Trophoblast cell (in vitro differentiated cells and primary cell): ENCODE measurements at regions not wholly inside any gene's neighbourhood (a gene's known extent, or its start where the extent isn't known, plus 50 kb on each side); places are given as distances from the start of the nearest gene placed in this dataset.

Experiments used
- DNase-seq, 2 donors: peaks; one replicate each; pipeline ENCODE4 v3.0.0-alpha.2; 2016
- H2AFZ ChIP-seq: 2 replicates; pipeline ENCODE4 v1.6.1; 2013; ENCODE audit warnings: low read length, moderate library complexity, mild to moderate bottlenecking; ENCODE audit not compliant: insufficient read depth, poor library complexity
- H2AK5ac ChIP-seq: 2 replicates; pipeline ENCODE4 v1.6.1; 2013; ENCODE audit warnings: mild to moderate bottlenecking, low read length
- H2BK120ac ChIP-seq: 2 replicates; pipeline ENCODE4 v1.6.1; 2013; ENCODE audit warnings: low read length, mild to moderate bottlenecking, moderate library complexity; ENCODE audit not compliant: insufficient read depth, poor library complexity
- H2BK12ac ChIP-seq: 2 replicates; pipeline ENCODE4 v1.6.1; 2013; ENCODE audit warnings: mild to moderate bottlenecking, low read length, moderate library complexity
- H2BK5ac ChIP-seq: 2 replicates; pipeline ENCODE4 v1.6.1; 2013; ENCODE audit warnings: low read length, low read depth, moderate library complexity, mild to moderate bottlenecking; ENCODE audit not compliant: poor library complexity
- H3K14ac ChIP-seq: 2 replicates; pipeline ENCODE4 v1.6.1; 2013; ENCODE audit warnings: mild to moderate bottlenecking, low read length
- H3K18ac ChIP-seq: 2 replicates; pipeline ENCODE4 v1.6.1; 2013; ENCODE audit warnings: mild to moderate bottlenecking, low read length
- H3K23ac ChIP-seq: 2 replicates; pipeline ENCODE4 v1.6.1; 2013; ENCODE audit warnings: low read length
- H3K27ac ChIP-seq: 2 replicates; pipeline ENCODE4 v1.5.1; 2013; ENCODE audit warnings: low read depth, mild to moderate bottlenecking, inconsistent platforms, low read length, moderate library complexity
- H3K27me3 ChIP-seq: 2 replicates; pipeline ENCODE4 v1.6.1; 2013; ENCODE audit warnings: inconsistent platforms, mild to moderate bottlenecking, low read length, moderate library complexity; ENCODE audit not compliant: insufficient read depth
- H3K36me3 ChIP-seq, 2 experiments: 1 replicate in 1 of 2; 2 replicates in 1 of 2; pipeline ENCODE4 v1.6.1; 2013; ENCODE audit warnings: low read length in 2 of 2, mild to moderate bottlenecking in 2 of 2, moderate library complexity in 1 of 2; ENCODE audit not compliant: insufficient read depth in 2 of 2, control insufficient read depth in 1 of 2
- H3K4ac ChIP-seq: 2 replicates; pipeline ENCODE4 v1.6.1; 2013; ENCODE audit warnings: low read depth, mild to moderate bottlenecking, low read length, moderate library complexity
- H3K4me1 ChIP-seq, 2 experiments: 1 replicate in 1 of 2; 2 replicates in 1 of 2; pipeline ENCODE4 v1.6.1; 2013; ENCODE audit warnings: low read length in 2 of 2, mild to moderate bottlenecking in 2 of 2, moderate library complexity in 1 of 2; ENCODE audit not compliant: insufficient read depth in 2 of 2, control insufficient read depth in 1 of 2
- H3K4me2 ChIP-seq: 2 replicates; pipeline ENCODE4 v1.6.1; 2013; ENCODE audit warnings: inconsistent platforms, mild to moderate bottlenecking, low read length, moderate library complexity
- H3K4me3 ChIP-seq: 2 replicates; pipeline ENCODE4 v1.5.1; 2013; ENCODE audit warnings: mild to moderate bottlenecking, low read depth, low read length, inconsistent platforms
- H3K79me1 ChIP-seq: one replicate; pipeline ENCODE4 v1.6.1; 2013; ENCODE audit warnings: low read length
- H3K79me2 ChIP-seq: 2 replicates; pipeline ENCODE4 v1.6.1; 2013; ENCODE audit warnings: low read length, mild to moderate bottlenecking; ENCODE audit not compliant: control insufficient read depth, insufficient read depth, poor library complexity
- H3K9ac ChIP-seq: 2 replicates; pipeline ENCODE4 v1.6.1; 2013; ENCODE audit warnings: mild to moderate bottlenecking, low read length
- H3K9me3 ChIP-seq: 2 replicates; pipeline ENCODE4 v1.6.1; 2013; ENCODE audit warnings: low read depth, mild to moderate bottlenecking, control low read depth, inconsistent platforms, low read length; ENCODE audit not compliant: insufficient read depth
- H4K12ac ChIP-seq: 2 replicates; pipeline ENCODE4 v1.6.1; 2013; ENCODE audit warnings: low read depth, mild to moderate bottlenecking, low read length, moderate library complexity
- H4K8ac ChIP-seq: 2 replicates; pipeline ENCODE4 v1.6.1; 2013; ENCODE audit warnings: low read depth, mild to moderate bottlenecking, low read length, moderate library complexity
- H4K91ac ChIP-seq: one replicate; pipeline ENCODE4 v1.6.1; 2013; ENCODE audit warnings: low read depth, mild to moderate bottlenecking, low read length, moderate library complexity
- WGBS: extraction: QIAGEN DNeasy Blood & Tissue Kit; methylation state at CpG from one replicate; pipeline ENCODE4 v1.1.7; 2013; ENCODE audit warnings: missing lambda C conversion rate; ENCODE audit not compliant: insufficient read length, insufficient coverage; ENCODE audit errors: extremely low coverage; 5-methylcytosine and 5-hydroxymethylcytosine counted together

DNA sequence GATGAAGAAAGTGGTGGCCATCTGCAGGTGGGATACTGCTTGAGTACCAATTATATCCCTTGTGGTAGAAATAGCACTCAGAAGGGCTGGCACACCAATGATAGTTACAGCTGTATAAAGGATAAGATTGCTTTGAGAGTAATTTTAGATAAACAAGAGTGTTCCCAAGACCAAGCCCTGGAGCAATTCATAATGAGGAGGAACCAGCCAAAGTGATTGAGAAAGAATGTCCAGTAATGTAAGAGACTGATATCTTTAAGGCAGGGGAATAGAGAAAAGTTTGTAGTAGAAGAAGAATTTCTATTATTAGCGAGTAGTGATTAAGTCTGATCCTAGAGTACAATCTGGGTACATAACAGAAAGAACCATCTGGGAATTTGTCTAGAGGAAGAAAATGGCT is 945.1 kb downstream of the OTOL1 start:
- H4K12ac ChIP-seq, result no peak overlapping the region
- H3K14ac ChIP-seq, result no peak overlapping the region
- no peak for DNase-seq
- no peak overlapping the region for H2BK12ac ChIP-seq
- H3K18ac ChIP-seq, result no peak overlapping the region
- no peaks in the 10 kb centered on the region for H3K4me1 ChIP-seq
- H4K8ac ChIP-seq, result no peak overlapping the region
- no peak overlapping the region for H3K4me2 ChIP-seq
- no peaks in the 10 kb centered on the region for H3K9me3 ChIP-seq
- H2BK120ac ChIP-seq, result no peak overlapping the region
- no CpG with 5 or more reads among the region's 1 CpG for WGBS
- H3K36me3 ChIP-seq, result no peaks in the 10 kb centered on the region
- H3K4ac ChIP-seq, result no peak overlapping the region
- H3K27ac ChIP-seq, result no peak overlapping the region
- no peak overlapping the region for H3K23ac ChIP-seq
- H3K9ac ChIP-seq, result no peak overlapping the region
- H4K91ac ChIP-seq, result no peak overlapping the region
- no peaks in the 10 kb centered on the region for H3K79me2 ChIP-seq
- H3K79me1 ChIP-seq, result no peaks in the 10 kb centered on the region
- H3K27me3 ChIP-seq, result no peaks in the 10 kb centered on the region
- H3K4me3 ChIP-seq, result no peak overlapping the region
- H2AFZ ChIP-seq, result no peak overlapping the region
- no peak overlapping the region for H2AK5ac ChIP-seq
- H2BK5ac ChIP-seq, result no peak overlapping the region

DNA sequence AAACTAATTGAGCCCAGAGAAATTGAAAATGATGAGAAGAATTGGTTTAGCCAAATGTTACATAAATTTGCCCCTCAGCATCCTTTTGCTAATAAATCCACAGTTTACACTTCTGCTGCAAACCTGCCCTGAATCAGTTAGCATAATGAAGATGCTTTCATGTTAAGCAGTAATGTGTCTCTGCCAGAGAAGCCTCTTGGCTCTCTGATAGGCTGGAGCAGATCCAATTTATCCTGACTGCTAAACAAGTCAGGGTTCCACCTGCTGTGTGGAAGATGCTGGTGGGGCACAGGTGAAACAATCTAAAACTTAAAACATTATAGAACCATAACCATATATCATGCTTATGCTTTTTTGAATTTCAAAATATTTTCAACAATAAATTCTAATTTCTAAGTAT is 946.8 kb downstream of the OTOL1 start:
- H3K36me3 ChIP-seq, result no peaks in the 10 kb centered on the region
- DNase-seq, result no peak
- H3K4ac ChIP-seq, result no peak overlapping the region
- H3K14ac ChIP-seq, result no peak overlapping the region
- no peak overlapping the region for H4K12ac ChIP-seq
- H3K4me2 ChIP-seq, result no peak overlapping the region
- no peak overlapping the region for H4K91ac ChIP-seq
- no peak overlapping the region for H3K9ac ChIP-seq
- H3K79me2 ChIP-seq, result no peaks in the 10 kb centered on the region
- no peak overlapping the region for H3K4me3 ChIP-seq
- no peaks in the 10 kb centered on the region for H3K4me1 ChIP-seq
- no peak overlapping the region for H2BK12ac ChIP-seq
- no peaks in the 10 kb centered on the region for H3K79me1 ChIP-seq
- no peak overlapping the region for H2AFZ ChIP-seq
- no peak overlapping the region for H2BK120ac ChIP-seq
- no peak overlapping the region for H3K18ac ChIP-seq
- H3K27me3 ChIP-seq, result no peaks in the 10 kb centered on the region
- no peak overlapping the region for H2BK5ac ChIP-seq
- H2AK5ac ChIP-seq, result no peak overlapping the region
- H3K27ac ChIP-seq, result no peak overlapping the region
- no peak overlapping the region for H3K23ac ChIP-seq
- H4K8ac ChIP-seq, result no peak overlapping the region
- H3K9me3 ChIP-seq, result no peaks in the 10 kb centered on the region

- Histone ChIP-seq H3K14ac (no peak overlapping the region), H4K12ac (no peak overlapping the region), H3K4me1 (no peaks in the 10 kb centered on the region), H3K9me3 (no peaks in the 10 kb centered on the region), H3K9ac (no peak overlapping the region), H3K27ac (no peak overlapping the region), H4K8ac (no peak overlapping the region), H3K23ac (no peak overlapping the region), H3K36me3 (no peaks in the 10 kb centered on the region), H2AK5ac (no peak overlapping the region), H2AFZ (no peak overlapping the region), H3K79me1 (no peaks in the 10 kb centered on the region), H2BK120ac (no peak overlapping the region), H3K4me2 (no peak overlapping the region), H3K27me3 (no peaks in the 10 kb centered on the region), H3K18ac (no peak overlapping the region), H2BK12ac (no peak overlapping the region), H3K4ac (no peak overlapping the region), H3K4me3 (no peak overlapping the region), H4K91ac (no peak overlapping the region), H2BK5ac (no peak overlapping the region), H3K79me2 (no peaks in the 10 kb centered on the region)
- no CpG with 5 or more reads among the region's 2 CpGs for WGBS
- no peak for DNase-seq
These were observed 972.2 kb downstream of the OTOL1 start for GRCh38 chr3:162468791-162469190.

DNA sequence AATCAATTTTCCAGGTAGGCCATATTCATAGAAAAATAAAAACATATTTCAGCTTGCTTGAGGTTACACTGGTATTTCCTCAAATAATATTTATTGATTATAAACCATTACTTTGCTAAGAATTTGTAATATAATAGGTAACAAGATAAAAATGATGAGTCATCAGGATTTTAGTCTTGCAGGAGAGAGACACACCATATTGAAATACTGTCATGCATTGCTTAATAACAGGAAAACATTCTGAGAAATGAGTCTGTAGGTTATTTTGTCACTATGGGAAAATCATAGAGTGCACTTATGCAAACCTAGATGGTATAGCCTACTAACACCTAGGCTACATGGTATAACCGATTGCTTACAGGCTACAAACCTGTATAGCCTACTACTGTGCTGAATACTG is 990.5 kb downstream of the OTOL1 start:
- Histone ChIP-seq H3K9me3 (no peaks in the 10 kb centered on the region), H3K18ac (no peak overlapping the region), H3K36me3 (no peaks in the 10 kb centered on the region), H2BK5ac (no peak overlapping the region), H3K4me3 (no peak overlapping the region), H2BK120ac (no peak overlapping the region), H4K91ac (no peak overlapping the region), H2AK5ac (no peak overlapping the region), H2BK12ac (no peak overlapping the region), H3K9ac (no peak overlapping the region), H4K12ac (no peak overlapping the region), H3K27me3 (no peaks in the 10 kb centered on the region), H3K4ac (no peak overlapping the region), H3K4me1 (no peaks in the 10 kb centered on the region), H3K79me2 (no peaks in the 10 kb centered on the region), H3K79me1 (no peaks in the 10 kb centered on the region), H2AFZ (no peak overlapping the region), H4K8ac (no peak overlapping the region), H3K4me2 (no peak overlapping the region), H3K27ac (no peak overlapping the region), H3K14ac (no peak overlapping the region), H3K23ac (no peak overlapping the region)
- no CpG with 5 or more reads among the region's 1 CpG for WGBS
- DNase-seq, result no peak

DNA sequence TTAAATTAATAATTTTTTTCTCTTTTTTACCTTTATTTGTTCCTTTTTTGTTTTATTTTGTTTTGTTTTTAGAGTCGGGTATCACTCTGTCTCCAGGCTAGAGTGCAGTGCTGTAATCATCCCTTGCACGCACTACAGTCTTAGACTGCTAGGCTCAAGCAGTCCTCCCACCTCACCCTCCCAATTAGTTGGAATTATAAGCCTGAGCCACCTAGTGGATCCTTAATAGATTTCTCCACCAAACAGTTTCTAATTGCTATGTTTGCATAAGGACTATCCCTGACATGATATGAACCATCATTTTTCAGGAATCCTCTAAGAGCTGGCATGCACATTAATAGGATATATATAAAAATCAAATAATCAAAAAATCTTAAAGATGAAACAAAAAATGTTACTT is 993.2 kb downstream of the OTOL1 start:
- H3K36me3 ChIP-seq, result no peaks in the 10 kb centered on the region
- H3K9me3 ChIP-seq, result no peaks in the 10 kb centered on the region
- no peak overlapping the region for H3K4me2 ChIP-seq
- H2AFZ ChIP-seq, result no peak overlapping the region
- no peak overlapping the region for H3K9ac ChIP-seq
- H3K18ac ChIP-seq, result no peak overlapping the region
- no peak overlapping the region for H3K27ac ChIP-seq
- no peaks in the 10 kb centered on the region for H3K27me3 ChIP-seq
- H4K8ac ChIP-seq, result no peak overlapping the region
- no peak overlapping the region for H2BK120ac ChIP-seq
- DNase-seq, result peak in 1 of 2 donors; percentile 4
- H3K23ac ChIP-seq, result no peak overlapping the region
- WGBS, result no CpG with 5 or more reads among the region's 2 CpGs
- H3K14ac ChIP-seq, result no peak overlapping the region
- H3K4me1 ChIP-seq, result no peaks in the 10 kb centered on the region
- H4K12ac ChIP-seq, result no peak overlapping the region
- no peak overlapping the region for H4K91ac ChIP-seq
- no peak overlapping the region for H2AK5ac ChIP-seq
- H3K4me3 ChIP-seq, result no peak overlapping the region
- no peak overlapping the region for H2BK12ac ChIP-seq
- no peak overlapping the region for H3K4ac ChIP-seq
- no peaks in the 10 kb centered on the region for H3K79me2 ChIP-seq
- H3K79me1 ChIP-seq, result no peaks in the 10 kb centered on the region
- no peak overlapping the region for H2BK5ac ChIP-seq
